ENCODE measurements at regions not wholly inside any gene's neighbourhood (a gene's known extent, or its start where the extent isn't known, plus 50 kb on each side); places are given as distances from the start of the nearest gene placed in this dataset.

DNA sequence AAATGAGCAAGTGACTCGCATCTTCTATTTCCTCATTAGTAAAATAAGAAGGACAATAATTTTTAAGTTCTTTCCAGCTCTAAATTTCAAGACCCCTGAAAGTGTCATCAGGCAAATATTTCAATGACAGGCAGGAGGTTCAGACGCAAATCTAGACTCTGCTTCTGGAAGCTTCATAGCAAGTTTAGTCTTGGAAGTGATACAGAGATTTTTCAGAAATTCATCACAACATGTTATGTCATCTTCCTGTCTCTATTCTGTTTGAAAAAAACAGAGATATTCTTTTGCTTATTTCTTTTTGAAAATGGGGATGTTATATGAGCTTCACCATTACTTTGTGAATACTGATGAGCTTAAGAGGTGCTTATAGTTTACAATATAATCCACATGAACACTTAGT, 74.0 kb downstream of the C3orf85 start:
- no peak overlapping the region for H3K4me2 ChIP-seq (ENCODE audit: control insufficient read depth, insufficient read depth)
- ATAC-seq = no peak
- ChIA-PET SMC1A (ENCODE audit: uncharacterized antibody, unreplicated experiment) (no interaction called here), POLR2A (no interaction called here), CTCF (no interaction called here), RAD21 (ENCODE audit: unreplicated experiment) (no interaction called here)
- no peaks in the 10 kb centered on the region for H4K20me1 ChIP-seq (ENCODE audit: control insufficient read depth, insufficient read depth)
- no peaks in the 10 kb centered on the region for H3K4me1 ChIP-seq (ENCODE audit: control insufficient read depth, insufficient read depth, low read length)
- no TSS peak for BruUV-seq (replicated peaks)
- H3K9me3 ChIP-seq (replicated peaks; ENCODE audit: control insufficient read depth, insufficient read depth, low read length) = no peaks in the 10 kb centered on the region
- H3K36me3 ChIP-seq (ENCODE audit: control insufficient read depth in 2 of 2, insufficient read depth in 2 of 2, low read length in 1 of 2) = no peaks in the 10 kb centered on the region
- WGBS (ENCODE audit: insufficient coverage, insufficient replicate concordance, low lambda C conversion rate, missing lambda C conversion rate) = 59% methylated on average over 2 of the region's 2 CpGs
- intact Hi-C loops (cut with micrococcal nuclease; ENCODE audit: unreplicated experiment) = no loop called here
- no peaks in the 10 kb centered on the region for H3K27me3 ChIP-seq (replicated peaks in 1 of 2; ENCODE audit: control insufficient read depth in 2 of 2, insufficient read depth in 2 of 2, low read length in 1 of 2)
- H3K79me2 ChIP-seq (ENCODE audit: control insufficient read depth, insufficient read depth, low read length) = no peaks in the 10 kb centered on the region
- in situ Hi-C loops (cut with MboI) = no loop called here
- H3K4me3 ChIP-seq = no peak overlapping the region
- H3K27ac ChIP-seq (ENCODE audit: control insufficient read depth, insufficient read depth) = no peak overlapping the region
- no peak overlapping the region for H2AFZ ChIP-seq (ENCODE audit: control insufficient read depth, low read depth, low read length)
- FAIRE-seq = no peak
- no peak for DNase-seq (ENCODE audit: low read depth, low spot score)
- no peak overlapping the region for H3K9ac ChIP-seq (ENCODE audit: control insufficient read depth, insufficient read depth, low read length)
- no peak for TF ChIP-seq PAX5 (IDR thresholded peaks at IDR 0.05; ENCODE audit: borderline replicate concordance, low read depth, low read length)
- TF ChIP-seq CBX5 (IDR thresholded peaks at IDR 0.05; ENCODE audit: low read depth) = no peak
- no peak for TF ChIP-seq SIN3A (IDR thresholded peaks at IDR 0.05; ENCODE audit: low read depth, low read length)
- no peak for TF ChIP-seq TCF7 (IDR thresholded peaks at IDR 0.05; ENCODE audit: borderline replicate concordance)
- TF ChIP-seq MEF2A (IDR thresholded peaks at IDR 0.05; ENCODE audit: insufficient read depth, low read depth, low read length) = no peak
- TF ChIP-seq LARP7 (IDR thresholded peaks at IDR 0.05) = no peak
- no peak for TF ChIP-seq TCF12 (IDR thresholded peaks at IDR 0.05; ENCODE audit: low read depth, low read length)
- TF ChIP-seq NFYB (IDR thresholded peaks at IDR 0.05; ENCODE audit: insufficient read depth, low read depth, low read length) = no peak
- no peak for TF ChIP-seq NFXL1 (IDR thresholded peaks at IDR 0.05; ENCODE audit: borderline replicate concordance)
- TF ChIP-seq EGR1 (IDR thresholded peaks at IDR 0.05; ENCODE audit: borderline replicate concordance in 1 of 2, low read depth in 2 of 2, low read length in 2 of 2) = no peak
- TF ChIP-seq, protein P1, sequence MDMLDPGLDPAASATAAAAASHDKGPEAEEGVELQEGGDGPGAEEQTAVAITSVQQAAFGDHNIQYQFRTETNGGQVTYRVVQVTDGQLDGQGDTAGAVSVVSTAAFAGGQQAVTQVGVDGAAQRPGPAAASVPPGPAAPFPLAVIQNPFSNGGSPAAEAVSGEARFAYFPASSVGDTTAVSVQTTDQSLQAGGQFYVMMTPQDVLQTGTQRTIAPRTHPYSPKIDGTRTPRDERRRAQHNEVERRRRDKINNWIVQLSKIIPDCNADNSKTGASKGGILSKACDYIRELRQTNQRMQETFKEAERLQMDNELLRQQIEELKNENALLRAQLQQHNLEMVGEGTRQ (IDR thresholded peaks at IDR 0.05; ENCODE audit: borderline replicate concordance, low read depth, low read length) = no peak
- TF ChIP-seq POLR2AphosphoS2 (IDR thresholded peaks at IDR 0.05; ENCODE audit: low read depth, low read length) = no peak
- no peak for TF ChIP-seq ZNF274 (IDR thresholded peaks at IDR 0.05; ENCODE audit: insufficient read depth, insufficient read length)
- TF ChIP-seq, protein P2, sequence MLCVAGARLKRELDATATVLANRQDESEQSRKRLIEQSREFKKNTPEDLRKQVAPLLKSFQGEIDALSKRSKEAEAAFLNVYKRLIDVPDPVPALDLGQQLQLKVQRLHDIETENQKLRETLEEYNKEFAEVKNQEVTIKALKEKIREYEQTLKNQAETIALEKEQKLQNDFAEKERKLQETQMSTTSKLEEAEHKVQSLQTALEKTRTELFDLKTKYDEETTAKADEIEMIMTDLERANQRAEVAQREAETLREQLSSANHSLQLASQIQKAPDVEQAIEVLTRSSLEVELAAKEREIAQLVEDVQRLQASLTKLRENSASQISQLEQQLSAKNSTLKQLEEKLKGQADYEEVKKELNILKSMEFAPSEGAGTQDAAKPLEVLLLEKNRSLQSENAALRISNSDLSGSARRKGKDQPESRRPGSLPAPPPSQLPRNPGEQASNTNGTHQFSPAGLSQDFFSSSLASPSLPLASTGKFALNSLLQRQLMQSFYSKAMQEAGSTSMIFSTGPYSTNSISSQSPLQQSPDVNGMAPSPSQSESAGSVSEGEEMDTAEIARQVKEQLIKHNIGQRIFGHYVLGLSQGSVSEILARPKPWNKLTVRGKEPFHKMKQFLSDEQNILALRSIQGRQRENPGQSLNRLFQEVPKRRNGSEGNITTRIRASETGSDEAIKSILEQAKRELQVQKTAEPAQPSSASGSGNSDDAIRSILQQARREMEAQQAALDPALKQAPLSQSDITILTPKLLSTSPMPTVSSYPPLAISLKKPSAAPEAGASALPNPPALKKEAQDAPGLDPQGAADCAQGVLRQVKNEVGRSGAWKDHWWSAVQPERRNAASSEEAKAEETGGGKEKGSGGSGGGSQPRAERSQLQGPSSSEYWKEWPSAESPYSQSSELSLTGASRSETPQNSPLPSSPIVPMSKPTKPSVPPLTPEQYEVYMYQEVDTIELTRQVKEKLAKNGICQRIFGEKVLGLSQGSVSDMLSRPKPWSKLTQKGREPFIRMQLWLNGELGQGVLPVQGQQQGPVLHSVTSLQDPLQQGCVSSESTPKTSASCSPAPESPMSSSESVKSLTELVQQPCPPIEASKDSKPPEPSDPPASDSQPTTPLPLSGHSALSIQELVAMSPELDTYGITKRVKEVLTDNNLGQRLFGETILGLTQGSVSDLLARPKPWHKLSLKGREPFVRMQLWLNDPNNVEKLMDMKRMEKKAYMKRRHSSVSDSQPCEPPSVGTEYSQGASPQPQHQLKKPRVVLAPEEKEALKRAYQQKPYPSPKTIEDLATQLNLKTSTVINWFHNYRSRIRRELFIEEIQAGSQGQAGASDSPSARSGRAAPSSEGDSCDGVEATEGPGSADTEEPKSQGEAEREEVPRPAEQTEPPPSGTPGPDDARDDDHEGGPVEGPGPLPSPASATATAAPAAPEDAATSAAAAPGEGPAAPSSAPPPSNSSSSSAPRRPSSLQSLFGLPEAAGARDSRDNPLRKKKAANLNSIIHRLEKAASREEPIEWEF (IDR thresholded peaks at IDR 0.05; ENCODE audit: insufficient replicate concordance, low read depth, low read length) = no peak
- no peak for TF ChIP-seq CBFB (IDR thresholded peaks at IDR 0.05; ENCODE audit: low read depth)
- TF ChIP-seq EZH2 (IDR thresholded peaks at IDR 0.05; ENCODE audit: borderline replicate concordance, control insufficient read depth, low read depth, low read length) = no peak
- TF ChIP-seq, protein P3, sequence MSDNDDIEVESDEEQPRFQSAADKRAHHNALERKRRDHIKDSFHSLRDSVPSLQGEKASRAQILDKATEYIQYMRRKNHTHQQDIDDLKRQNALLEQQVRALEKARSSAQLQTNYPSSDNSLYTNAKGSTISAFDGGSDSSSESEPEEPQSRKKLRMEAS (IDR thresholded peaks at IDR 0.05; ENCODE audit: low read depth, low read length) = no peak

All from GM12878 (cell line).